DND-41 (cell line): ENCODE measurements at regions not wholly inside any gene's neighbourhood (a gene's known extent, or its start where the extent isn't known, plus 50 kb on each side); places are given as distances from the start of the nearest gene placed in this dataset.

ENCODE experiments used
- ATAC-seq: fragments of 200-7000 bp; cut with Tn5 transposase; 3 replicates; pipeline ENCODE4 v1.9.1; 2021; ENCODE audit warnings: low read depth; ENCODE audit not compliant: insufficient read depth
- DNase-seq: peaks from one replicate; pipeline ENCODE4 v3.0.0-alpha.2; 2020
- H2AFZ ChIP-seq: 2 replicates; pipeline ENCODE4 v1.6.0; 2012; ENCODE audit warnings: low read depth, low read length
- H3K27ac ChIP-seq: 2 replicates; pipeline ENCODE4 v1.5.1; 2012; ENCODE audit warnings: low read length, inconsistent platforms
- H3K27me3 ChIP-seq: fragments of 200-600 bp; sonication (generic); 2 replicates; pipeline ENCODE4 v1.6.0; 2012; ENCODE audit warnings: low read length, mild to moderate bottlenecking, inconsistent platforms; ENCODE audit not compliant: insufficient read depth, poor library complexity
- H3K36me3 ChIP-seq: 2 replicates; pipeline ENCODE4 v1.5.1; 2012; ENCODE audit warnings: low read length, inconsistent platforms; ENCODE audit not compliant: insufficient read depth
- H3K4me1 ChIP-seq: 2 replicates; pipeline ENCODE4 v1.5.1; 2012; ENCODE audit warnings: mild to moderate bottlenecking, low read length; ENCODE audit not compliant: insufficient read depth
- H3K4me2 ChIP-seq: 2 replicates; pipeline ENCODE4 v1.6.0; 2012; ENCODE audit warnings: mild to moderate bottlenecking, moderate library complexity, low read length, inconsistent platforms; ENCODE audit not compliant: insufficient read depth
- H3K4me3 ChIP-seq, 2 experiments: fragments of 200-600 bp in 1 of 2; shearing (Covaris generic) in 1 of 2; 2 replicates each; pipeline ENCODE4 v1.5.1; 2012 to 2016; ENCODE audit warnings: inconsistent platforms in 2 of 2, low read length in 2 of 2, mild to moderate bottlenecking in 2 of 2, low read depth in 1 of 2, moderate library complexity in 1 of 2
- H3K79me2 ChIP-seq: 2 replicates; pipeline ENCODE4 v1.6.0; 2012; ENCODE audit warnings: low read length, inconsistent platforms; ENCODE audit not compliant: insufficient read depth
- H3K9ac ChIP-seq: 2 replicates; pipeline ENCODE4 v1.6.0; 2012; ENCODE audit warnings: low read depth, mild to moderate bottlenecking, inconsistent platforms, low read length, moderate library complexity
- H3K9me3 ChIP-seq: 2 replicates; pipeline ENCODE4 v1.5.1; 2012; ENCODE audit warnings: low read length, moderate library complexity, mild to moderate bottlenecking, inconsistent platforms; ENCODE audit not compliant: insufficient read depth, severe bottlenecking
- H4K20me1 ChIP-seq: 2 replicates; pipeline ENCODE4 v1.6.0; 2012; ENCODE audit warnings: low read length; ENCODE audit not compliant: insufficient read depth
- EZH2 ChIP-seq: IDR thresholded peaks from 3 replicates; pipeline ENCODE4 v1.6.1; 2012; ENCODE audit warnings: borderline replicate concordance, low read depth, mild to moderate bottlenecking, moderate library complexity, low read length, inconsistent platforms; ENCODE audit not compliant: severe bottlenecking
- TF ChIP-seq, protein P1 (sequence below): IDR thresholded peaks from 2 replicates; pipeline ENCODE4 v1.5.1; 2012; ENCODE audit warnings: borderline replicate concordance, low read length, moderate library complexity, mild to moderate bottlenecking; ENCODE audit not compliant: poor library complexity, severe bottlenecking; ENCODE audit errors: extremely low read depth

DNA sequence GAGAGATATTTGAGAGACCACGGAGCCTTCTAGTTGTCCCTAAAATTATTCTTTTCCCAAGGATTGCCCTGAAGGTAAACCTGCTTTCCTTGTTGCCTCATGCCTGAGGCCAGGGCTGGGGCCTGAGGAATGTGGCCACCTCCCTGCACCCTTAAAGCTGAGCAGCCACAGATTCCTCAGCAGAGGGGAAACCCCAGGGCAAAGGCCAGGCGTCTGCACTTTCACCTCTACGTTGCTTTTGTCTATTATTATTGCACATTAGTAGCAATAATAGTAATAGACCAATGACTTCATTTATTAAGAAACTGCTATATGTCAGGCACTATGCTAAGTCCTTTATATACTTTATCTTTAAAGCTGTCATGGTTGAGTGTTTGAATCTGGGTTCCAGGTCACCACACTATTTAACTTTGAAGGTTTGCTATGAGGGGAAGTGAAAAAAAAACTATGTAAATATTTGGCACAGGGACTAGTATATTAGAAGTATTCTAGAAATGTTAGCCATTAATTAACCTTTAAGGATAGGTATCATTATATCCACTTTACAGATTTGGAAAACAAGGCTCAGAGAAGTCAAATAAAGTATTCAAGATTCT lies 104.2 kb downstream of the LRRC30 start:
- H4K20me1 ChIP-seq, result no peaks in the 10 kb centered on the region
- no peaks in the 10 kb centered on the region for H3K4me1 ChIP-seq
- no peak overlapping the region for H3K9ac ChIP-seq
- no peak overlapping the region for H2AFZ ChIP-seq
- no peaks in the 10 kb centered on the region for H3K9me3 ChIP-seq
- no peak overlapping the region for H3K27ac ChIP-seq
- H3K79me2 ChIP-seq, result no peaks in the 10 kb centered on the region
- no peak overlapping the region for H3K4me3 ChIP-seq
- H3K27me3 ChIP-seq, result no peaks in the 10 kb centered on the region
- TF ChIP-seq, protein P1, sequence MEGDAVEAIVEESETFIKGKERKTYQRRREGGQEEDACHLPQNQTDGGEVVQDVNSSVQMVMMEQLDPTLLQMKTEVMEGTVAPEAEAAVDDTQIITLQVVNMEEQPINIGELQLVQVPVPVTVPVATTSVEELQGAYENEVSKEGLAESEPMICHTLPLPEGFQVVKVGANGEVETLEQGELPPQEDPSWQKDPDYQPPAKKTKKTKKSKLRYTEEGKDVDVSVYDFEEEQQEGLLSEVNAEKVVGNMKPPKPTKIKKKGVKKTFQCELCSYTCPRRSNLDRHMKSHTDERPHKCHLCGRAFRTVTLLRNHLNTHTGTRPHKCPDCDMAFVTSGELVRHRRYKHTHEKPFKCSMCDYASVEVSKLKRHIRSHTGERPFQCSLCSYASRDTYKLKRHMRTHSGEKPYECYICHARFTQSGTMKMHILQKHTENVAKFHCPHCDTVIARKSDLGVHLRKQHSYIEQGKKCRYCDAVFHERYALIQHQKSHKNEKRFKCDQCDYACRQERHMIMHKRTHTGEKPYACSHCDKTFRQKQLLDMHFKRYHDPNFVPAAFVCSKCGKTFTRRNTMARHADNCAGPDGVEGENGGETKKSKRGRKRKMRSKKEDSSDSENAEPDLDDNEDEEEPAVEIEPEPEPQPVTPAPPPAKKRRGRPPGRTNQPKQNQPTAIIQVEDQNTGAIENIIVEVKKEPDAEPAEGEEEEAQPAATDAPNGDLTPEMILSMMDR, result no peak
- TF ChIP-seq EZH2, result no peak
- ATAC-seq (no peak), DNase-seq (no peak)
- H3K36me3 ChIP-seq, result no peaks in the 10 kb centered on the region
- H3K4me2 ChIP-seq, result no peak overlapping the region

DNA sequence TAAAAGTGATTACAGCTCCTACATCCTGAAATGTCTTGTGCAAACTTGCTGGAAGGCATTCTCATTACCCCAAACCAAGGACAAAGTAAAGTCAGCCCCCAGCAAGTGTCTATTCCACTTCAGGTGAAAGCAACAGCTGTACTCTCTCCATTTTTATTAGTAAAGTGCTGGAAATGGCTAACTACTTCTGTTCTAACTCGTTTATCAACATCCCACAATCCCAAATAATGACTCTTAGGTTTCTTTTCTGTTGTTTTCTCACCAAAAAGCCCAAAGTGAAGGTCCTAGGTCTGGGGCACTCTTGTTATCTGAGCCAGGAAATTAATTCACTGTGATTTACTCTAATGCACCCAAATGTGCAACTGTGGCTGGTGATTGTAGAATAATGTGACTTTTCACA lies 105.7 kb downstream of the LRRC30 start:
- Histone ChIP-seq H3K27ac (no peak overlapping the region), H3K4me2 (no peak overlapping the region), H4K20me1 (no peaks in the 10 kb centered on the region), H3K4me3 (no peak overlapping the region), H3K27me3 (no peaks in the 10 kb centered on the region), H3K36me3 (no peaks in the 10 kb centered on the region), H3K9me3 (no peaks in the 10 kb centered on the region), H2AFZ (no peak overlapping the region), H3K79me2 (no peaks in the 10 kb centered on the region), H3K4me1 (no peaks in the 10 kb centered on the region), H3K9ac (no peak overlapping the region)
- ATAC-seq (no peak), DNase-seq (no peak)
- TF ChIP-seq EZH2, result no peak
- TF ChIP-seq, protein P1, result no peak

DNA sequence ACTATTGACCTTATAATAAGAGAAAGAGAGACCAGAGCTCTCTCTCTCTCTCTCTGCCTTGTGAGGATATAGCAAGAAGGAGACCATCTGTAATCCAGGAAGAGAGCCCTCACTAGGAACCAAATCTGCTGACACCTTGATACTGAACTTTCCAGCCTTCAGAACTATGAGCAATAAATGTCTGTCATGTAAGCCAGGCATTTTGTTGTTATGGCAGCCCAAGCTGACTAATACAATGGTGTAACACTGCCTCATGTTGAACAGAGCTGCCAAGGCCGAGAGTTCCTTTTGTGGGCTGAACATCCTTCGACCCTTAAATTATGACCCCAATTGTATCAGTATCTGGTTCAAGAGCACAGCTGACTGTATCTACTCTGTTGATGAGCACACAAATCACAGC lies 108.0 kb downstream of the LRRC30 start:
- no peak overlapping the region for H3K27ac ChIP-seq
- H3K4me2 ChIP-seq, result no peak overlapping the region
- no peaks in the 10 kb centered on the region for H4K20me1 ChIP-seq
- no peak for DNase-seq
- H3K9me3 ChIP-seq, result no peaks in the 10 kb centered on the region
- H3K36me3 ChIP-seq, result no peaks in the 10 kb centered on the region
- no peak overlapping the region for H2AFZ ChIP-seq
- TF ChIP-seq EZH2, result no peak
- TF ChIP-seq, protein P1, result no peak
- no peak overlapping the region for H3K4me3 ChIP-seq
- H3K9ac ChIP-seq, result no peak overlapping the region
- H3K27me3 ChIP-seq, result no peaks in the 10 kb centered on the region
- no peaks in the 10 kb centered on the region for H3K79me2 ChIP-seq
- H3K4me1 ChIP-seq, result no peaks in the 10 kb centered on the region
- no peak for ATAC-seq
